Adrenal gland (tissue), 5 donors: ENCODE measurements at regions not wholly inside any gene's neighbourhood (a gene's known extent, or its start where the extent isn't known, plus 50 kb on each side); places are given as distances from the start of the nearest gene placed in this dataset.

ENCODE experiments used
- POLR2A ChIP-seq, 2 donors: fragments of 450-650 bp; IDR thresholded peaks; one replicate each; pipeline ENCODE4 v1.6.1; 2017; ENCODE audit warnings: antibody characterized with exemption in 2 of 2, mild to moderate bottlenecking in 2 of 2, moderate library complexity in 1 of 2
- TF ChIP-seq, protein P1 (sequence below), 6 experiments: fragments of 450-650 bp in 4 of 6; fragments of 200-600 bp in 2 of 6; sonication (generic) in 1 of 6; IDR thresholded peaks; 1 replicate in 5 of 6; 2 replicates in 1 of 6; pipeline versions ENCODE4 v1.5.1 to v1.8.0; 2016 to 2021; ENCODE audit warnings: antibody characterized with exemption in 6 of 6, mild to moderate bottlenecking in 2 of 6, moderate library complexity in 1 of 6
- donor health status: DM: no; HTN: no; CAD: no.

DNA sequence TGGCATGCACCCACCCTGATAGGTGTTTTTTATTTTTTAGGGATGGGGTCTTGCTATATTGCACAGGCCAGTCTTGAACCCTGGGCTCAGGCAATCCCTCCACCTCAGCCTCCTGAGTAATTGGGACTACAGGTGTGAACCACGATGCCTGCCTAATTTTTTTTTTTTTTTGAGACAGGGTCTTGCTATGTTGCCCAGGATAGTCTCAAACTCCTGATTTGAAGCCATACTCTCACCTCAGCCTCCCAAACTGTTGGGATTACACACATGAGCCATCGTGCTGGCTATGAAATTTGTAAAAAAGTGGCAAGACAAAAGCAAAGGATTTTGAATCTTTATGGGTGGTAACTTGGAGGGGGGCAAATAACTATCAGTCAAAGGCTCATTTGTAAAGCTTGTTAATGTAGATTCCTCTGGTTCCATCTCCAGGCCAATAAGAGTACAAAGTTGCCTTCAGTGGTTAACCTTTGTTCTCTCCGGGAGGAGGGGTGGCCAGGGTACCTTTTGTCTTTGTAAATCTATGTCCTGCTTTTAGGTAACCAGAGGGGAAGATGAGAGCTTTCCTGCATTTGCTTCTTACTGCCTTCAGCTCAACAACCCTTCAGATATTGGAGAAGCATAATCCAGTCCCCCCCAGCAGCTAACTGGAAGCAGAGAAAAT is 372.0 kb upstream of the JARID2 start:
- TF ChIP-seq POLR2A (IDR thresholded peaks at IDR 0.05): no peak
- TF ChIP-seq, protein P1, sequence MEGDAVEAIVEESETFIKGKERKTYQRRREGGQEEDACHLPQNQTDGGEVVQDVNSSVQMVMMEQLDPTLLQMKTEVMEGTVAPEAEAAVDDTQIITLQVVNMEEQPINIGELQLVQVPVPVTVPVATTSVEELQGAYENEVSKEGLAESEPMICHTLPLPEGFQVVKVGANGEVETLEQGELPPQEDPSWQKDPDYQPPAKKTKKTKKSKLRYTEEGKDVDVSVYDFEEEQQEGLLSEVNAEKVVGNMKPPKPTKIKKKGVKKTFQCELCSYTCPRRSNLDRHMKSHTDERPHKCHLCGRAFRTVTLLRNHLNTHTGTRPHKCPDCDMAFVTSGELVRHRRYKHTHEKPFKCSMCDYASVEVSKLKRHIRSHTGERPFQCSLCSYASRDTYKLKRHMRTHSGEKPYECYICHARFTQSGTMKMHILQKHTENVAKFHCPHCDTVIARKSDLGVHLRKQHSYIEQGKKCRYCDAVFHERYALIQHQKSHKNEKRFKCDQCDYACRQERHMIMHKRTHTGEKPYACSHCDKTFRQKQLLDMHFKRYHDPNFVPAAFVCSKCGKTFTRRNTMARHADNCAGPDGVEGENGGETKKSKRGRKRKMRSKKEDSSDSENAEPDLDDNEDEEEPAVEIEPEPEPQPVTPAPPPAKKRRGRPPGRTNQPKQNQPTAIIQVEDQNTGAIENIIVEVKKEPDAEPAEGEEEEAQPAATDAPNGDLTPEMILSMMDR (IDR thresholded peaks at IDR 0.05): no peak
